Endometrium (tissue), 2 donors: ENCODE measurements at regions not wholly inside any gene's neighbourhood (a gene's known extent, or its start where the extent isn't known, plus 50 kb on each side); places are given as distances from the start of the nearest gene placed in this dataset.

Experiments
- FAIRE-seq: peaks from 2 replicates; lab custom pipeline; 2012; peaks lifted over from hg19 to GRCh38; lab: Jason Lieb, UNC
- donor health status: control.
- donor health status: control.

DNA sequence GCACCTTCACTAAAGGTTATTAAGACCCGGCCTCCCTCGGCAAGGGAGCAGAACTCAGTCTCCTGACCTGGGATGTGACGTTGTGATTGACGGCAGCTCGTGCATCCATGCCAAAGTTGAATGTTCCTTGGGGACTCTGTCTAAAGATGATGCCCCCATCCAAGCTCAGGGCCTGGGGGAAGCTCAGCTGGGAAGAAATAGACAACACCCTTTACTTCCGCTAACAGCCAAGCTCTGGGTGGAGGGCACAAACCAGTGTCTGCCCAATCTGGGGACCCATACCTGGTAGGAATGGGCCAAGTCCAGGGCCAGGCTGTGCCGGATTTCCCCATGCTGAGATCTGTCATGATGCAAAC, 95.4 kb downstream of the RMI2 start:
- FAIRE-seq, result no peak

- no peak for FAIRE-seq
These were observed 100.2 kb downstream of the RMI2 start for GRCh38 chr16:11445486-11445885.

GRCh38 chr16:11446566-11447119, 101.4 kb downstream of the RMI2 start:
- no peak for FAIRE-seq

GRCh38 chr16:11447272-11447671, 102.0 kb downstream of the RMI2 start:
- no peak for FAIRE-seq

GRCh38 chr16:11447836-11448235, 102.6 kb downstream of the RMI2 start:
- FAIRE-seq, result no peak

- no peak for FAIRE-seq
These were observed 103.6 kb downstream of the RMI2 start for GRCh38 chr16:11448796-11449416.

GRCh38 chr16:11449716-11450115, 104.5 kb downstream of the RMI2 start:
- FAIRE-seq, result no peak

DNA sequence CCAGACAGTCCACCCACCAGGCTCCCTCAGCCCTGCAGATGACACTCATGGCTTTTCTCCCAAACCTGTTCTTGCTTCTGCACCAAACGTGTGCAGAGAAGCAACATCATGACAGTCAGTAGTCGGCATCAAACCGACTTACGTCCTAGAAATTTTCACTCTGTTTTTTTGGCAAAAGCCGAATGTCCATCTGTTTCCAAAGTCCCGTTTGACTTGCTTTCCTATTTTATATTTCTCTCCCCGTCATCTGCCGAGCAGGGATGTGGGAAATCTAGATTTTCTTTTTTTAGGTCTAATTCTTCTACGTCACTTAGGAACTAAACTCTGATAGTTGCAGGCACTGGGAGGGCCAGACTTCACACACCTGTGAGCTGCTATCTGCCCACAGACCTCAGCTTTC, 104.9 kb downstream of the RMI2 start:
- FAIRE-seq, result no peak

DNA sequence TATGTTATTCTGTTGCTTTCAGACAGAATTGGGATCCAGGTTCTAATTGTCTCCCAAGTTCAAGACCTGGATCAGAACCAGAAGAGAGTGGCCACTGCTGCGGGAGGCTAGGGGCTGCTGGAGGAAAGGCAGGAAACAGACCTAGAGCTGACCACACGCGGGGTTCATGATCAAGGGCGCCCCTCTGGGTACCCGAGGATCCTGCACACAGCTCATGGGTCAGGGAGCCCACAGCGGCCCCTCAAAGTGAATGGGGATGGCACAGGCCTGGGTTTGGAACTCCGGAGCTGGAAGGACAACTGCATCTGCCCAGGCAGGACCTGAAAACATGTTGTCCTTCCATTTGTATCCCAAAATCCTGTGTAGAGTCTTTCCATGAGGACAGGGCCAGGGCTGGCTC, 107.0 kb downstream of the RMI2 start:
- FAIRE-seq, result no peak

- peak; percentile 75 for FAIRE-seq
These were observed 107.6 kb downstream of the RMI2 start for GRCh38 chr16:11452746-11453389.

DNA sequence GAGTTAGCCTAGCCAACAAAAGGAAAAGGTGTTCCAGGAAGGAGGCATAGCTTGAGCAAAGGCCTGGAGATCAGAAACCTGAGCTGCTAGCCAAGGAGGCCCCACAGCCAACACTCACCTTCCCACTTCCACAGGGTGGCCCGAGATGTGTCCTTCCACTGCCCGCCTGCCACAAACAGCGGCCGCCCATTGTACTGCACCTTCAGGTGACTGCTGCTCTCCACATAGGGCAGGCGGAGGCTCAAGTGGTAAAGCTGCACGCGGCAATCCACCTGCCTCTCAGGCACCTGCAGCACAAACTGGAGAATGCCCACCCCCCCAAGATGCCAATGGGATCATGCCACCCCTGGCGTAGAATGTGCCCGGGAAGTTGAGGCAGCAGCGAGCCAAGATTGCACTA, 111.5 kb downstream of the RMI2 start:
- no peak for FAIRE-seq

DNA sequence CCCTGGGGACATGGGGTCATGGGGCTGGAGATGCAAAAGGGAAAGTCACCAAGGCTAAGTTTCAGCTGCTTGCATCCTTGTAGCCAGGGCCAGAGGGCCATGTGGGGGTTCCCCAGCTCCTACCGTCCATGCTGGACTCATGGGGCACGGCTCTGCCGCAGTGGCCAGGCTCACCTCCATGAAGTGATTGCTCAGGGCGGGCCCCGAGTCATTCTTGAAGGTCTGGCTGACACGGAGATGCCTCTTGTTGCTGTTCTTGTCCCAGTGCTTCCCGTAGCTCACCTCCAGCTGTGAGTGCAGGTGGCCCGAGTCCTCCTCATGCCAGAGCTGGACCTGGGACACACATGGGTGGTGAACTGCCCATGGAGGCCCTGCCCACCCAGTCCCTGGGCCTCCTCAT, 114.5 kb downstream of the RMI2 start:
- no peak for FAIRE-seq

DNA sequence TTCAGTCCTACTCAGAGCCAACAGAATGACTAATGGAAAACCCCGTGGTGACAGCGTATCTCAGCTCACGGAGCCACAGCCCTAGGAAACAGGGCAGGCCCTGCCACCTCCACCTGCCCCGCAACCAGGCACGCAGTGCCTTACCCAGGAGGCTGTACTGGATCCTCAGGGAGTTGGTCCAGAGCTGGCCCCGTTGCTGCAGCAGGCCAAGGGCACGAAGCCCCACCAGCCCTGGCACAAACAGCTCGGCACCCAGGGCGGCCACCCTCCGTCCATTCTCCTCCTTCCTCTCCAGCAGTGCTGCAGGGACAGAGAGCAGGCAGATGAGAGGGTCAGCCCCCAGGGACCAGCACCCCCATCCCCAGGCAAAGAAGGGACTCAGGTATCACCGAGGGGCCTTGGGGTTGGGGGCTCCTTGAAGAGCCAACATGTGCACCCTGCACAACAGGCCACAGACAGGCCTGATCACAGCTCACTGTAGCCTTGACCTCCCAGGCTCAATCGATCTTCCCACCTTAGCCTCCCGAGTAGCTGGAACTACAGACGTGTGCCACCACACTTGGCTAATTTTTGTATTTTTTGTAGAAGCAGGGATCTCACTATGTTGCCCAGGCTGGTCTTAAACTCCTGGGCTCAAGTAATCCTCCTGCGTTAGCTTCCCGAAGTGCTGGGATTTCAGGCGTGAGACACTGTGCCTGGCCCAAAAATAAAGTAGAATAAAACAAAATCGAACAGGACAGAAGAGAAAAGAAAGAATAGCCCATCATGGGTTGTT, 115.7 kb downstream of the RMI2 start:
- no peak for FAIRE-seq

- FAIRE-seq, result no peak
These were observed 116.3 kb downstream of the RMI2 start for GRCh38 chr16:11461595-11461990.

- FAIRE-seq, result no peak
These were observed 116.8 kb downstream of the RMI2 start for GRCh38 chr16:11462036-11462435.

DNA sequence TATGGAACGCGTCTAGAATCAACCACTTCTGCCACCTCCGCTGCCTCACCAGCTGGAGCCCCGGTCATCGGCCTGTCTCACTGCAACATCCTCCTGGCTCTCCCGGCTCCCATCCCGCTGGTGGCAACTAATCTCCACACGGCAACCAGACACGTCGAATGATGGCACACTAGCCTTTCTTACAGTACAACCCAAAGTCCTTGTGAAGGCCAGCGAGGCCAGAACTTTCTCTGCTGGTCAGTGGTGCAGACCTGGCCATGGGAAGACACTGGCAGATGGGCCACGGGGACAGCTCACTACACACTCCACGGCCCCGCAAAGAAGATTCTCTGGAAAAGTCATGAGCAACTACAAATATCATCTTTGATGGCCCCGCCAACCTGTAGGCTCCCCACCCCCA, 117.6 kb downstream of the RMI2 start:
- FAIRE-seq, result no peak

GRCh38 chr16:11464241-11464640, 119.0 kb downstream of the RMI2 start:
- no peak for FAIRE-seq

- FAIRE-seq, result no peak
These were observed 120.4 kb downstream of the RMI2 start for GRCh38 chr16:11465675-11466074.

DNA sequence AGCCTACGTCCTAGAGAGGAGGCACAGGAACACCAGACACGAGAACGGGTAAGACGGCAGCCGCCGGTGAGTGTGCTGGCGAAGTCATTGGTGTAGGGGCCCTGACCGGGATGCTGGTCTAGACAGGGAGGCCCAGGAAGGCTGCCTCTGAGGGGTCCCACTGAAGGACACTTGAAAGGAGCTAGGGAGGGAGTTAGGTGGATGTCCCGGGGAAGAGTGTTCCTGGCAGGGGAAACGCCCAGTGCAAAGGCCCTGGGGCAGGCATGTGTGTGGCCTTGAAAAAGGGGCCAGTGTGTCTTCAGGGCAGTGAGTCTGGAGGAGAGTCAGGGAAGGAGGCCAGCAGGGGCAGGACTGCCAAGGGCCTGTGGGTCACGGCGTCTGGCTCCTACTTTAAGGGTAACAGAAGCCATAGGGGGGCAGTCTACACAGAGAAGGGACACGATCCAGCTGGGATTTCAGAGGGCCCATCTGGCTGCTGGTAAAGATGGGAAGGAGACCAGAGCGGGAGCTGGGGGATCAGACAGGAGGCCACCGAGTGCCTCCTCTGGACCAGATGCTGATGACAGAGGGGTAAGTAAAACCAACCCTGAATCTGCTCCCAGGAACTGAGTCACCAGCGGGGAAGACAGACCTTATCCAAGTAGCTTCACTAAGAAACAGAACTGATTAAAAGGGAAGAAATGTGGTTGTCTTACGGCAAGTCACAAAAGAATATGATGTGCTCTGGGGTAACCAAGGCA, 115.9 kb downstream of the LITAF start:
- FAIRE-seq, result no peak

- no peak for FAIRE-seq
These were observed 115.2 kb downstream of the LITAF start for GRCh38 chr16:11471548-11471947.

DNA sequence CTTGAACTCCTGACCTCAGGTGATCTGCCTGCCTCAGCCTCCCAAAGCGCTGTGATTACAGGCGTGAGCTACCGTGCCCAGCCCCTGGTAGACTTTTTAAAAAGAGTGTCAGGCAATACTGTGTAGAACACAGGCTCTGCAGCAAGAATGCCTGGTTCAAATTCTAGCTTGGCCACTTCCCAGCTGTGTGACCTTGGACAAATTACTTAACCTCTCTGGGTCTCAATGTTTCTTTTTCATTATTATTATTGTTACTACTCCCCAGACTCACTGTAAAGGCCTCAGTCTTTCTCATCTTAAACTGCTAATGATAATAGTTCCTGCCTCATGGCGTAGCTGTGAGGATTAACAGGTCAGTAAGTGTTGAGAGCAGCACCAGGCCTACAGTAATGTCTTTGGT, 114.3 kb downstream of the LITAF start:
- FAIRE-seq, result no peak

DNA sequence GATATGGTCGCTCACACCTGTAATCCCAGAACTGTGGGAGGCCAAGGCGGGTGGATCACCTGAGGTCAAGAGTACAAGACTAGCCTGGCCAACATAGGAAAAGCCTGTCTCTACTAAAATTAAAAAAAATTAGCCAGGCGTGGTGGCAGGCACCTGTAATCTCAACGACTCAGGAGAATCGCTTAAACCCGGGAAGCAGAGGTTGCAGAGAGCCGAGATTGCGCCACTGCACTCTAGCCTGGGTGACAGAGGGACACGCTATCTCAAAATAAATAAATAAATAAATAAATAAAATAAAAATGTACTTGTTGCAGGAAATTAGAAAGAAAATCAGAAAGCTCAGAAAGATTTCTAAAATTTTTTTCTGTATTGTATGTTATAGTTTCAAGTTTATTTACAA, 113.9 kb downstream of the LITAF start:
- FAIRE-seq, result no peak

DNA sequence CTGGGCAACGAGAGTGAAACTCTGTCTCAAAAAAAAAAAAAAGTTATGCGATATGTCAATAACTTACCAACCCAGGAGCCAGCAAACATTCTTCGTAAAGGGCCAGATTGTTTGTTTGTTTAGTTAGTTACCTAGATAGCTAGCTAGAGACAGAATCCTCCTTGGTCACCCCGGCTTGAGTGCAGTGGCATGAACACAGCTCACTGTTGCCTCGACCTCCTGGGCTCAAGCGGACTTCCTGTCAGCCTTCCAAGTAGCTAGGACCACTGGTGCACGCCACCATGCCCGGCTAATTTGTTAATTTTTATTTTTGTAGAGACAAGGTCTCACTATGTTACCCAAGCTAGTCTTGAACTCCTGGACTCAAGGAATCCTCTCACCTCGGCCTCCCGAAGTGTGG, 113.0 kb downstream of the LITAF start:
- FAIRE-seq, result no peak
